ENCODE measurements at regions not wholly inside any gene's neighbourhood (a gene's known extent, or its start where the extent isn't known, plus 50 kb on each side); places are given as distances from the start of the nearest gene placed in this dataset.

DNA sequence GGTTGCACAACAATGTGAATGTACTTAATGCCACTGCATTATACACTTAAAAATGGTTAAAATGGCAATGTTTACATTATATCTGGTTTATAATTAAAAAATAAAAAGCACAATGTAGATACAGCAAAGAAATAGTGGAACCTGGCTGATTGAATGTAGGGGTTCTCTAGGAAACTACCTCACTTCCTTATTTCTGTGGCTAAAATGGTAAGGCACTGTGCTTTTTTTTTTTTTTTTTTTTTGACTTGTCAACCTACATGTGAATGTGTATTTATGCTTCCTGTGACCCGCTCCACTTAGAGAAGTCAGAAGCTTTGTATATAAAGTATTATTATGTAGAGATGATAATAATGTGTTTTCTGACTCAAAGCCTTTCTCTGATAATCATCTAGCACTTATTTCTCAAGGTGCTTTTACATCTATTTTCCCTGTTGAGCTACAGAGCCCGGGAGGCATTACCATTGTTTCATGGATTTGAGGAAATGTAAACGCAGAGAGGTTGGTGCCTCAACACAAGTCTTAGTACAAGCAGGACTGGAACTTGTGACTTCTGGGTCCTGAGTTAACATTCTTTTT lies 55.0 kb downstream of the SOX4 start:
- H3K27ac ChIP-seq, result no peak overlapping the region
- H3K9ac ChIP-seq (ENCODE audit: insufficient read length), result no peak overlapping the region
- DNase-seq (ENCODE audit: low read depth, low spot score), result no peak
- no peak for TF ChIP-seq FOXP2 (optimal IDR thresholded peaks at IDR 0.05; ENCODE audit: control extremely low read depth, extremely low read length, insufficient read depth)
- no peak for TF ChIP-seq EZH2 (IDR thresholded peaks at IDR 0.05)
- no peak overlapping the region for H3K4me3 ChIP-seq
- no peaks in the 10 kb centered on the region for H3K36me3 ChIP-seq (ENCODE audit: insufficient read depth, low read length)
- no peaks in the 10 kb centered on the region for H3K9me3 ChIP-seq (ENCODE audit: low read depth, low read length)

DNA sequence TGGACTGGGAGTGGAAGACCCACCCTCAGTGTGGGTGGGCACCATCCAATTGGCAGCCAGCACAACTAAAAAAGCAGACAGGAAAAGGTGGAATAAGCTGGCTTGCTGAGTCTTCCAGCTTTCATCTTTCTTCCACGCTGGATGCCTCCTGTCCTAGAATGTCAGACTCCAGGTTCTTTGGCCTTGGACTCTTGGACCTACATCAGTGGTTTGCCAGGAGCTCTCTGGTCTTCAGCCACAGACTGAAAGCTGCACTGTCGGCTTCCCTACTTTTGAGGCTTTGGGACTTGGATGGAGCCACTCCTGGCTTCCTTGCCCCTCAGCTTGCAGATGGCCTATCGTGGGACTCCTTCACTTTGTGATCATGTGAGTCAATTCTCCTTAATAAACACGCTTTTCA lies 59.8 kb downstream of the SOX4 start:
- TF ChIP-seq FOXP2 (optimal IDR thresholded peaks at IDR 0.05; ENCODE audit: control extremely low read depth, extremely low read length, insufficient read depth) (no peak), EZH2 (IDR thresholded peaks at IDR 0.05) (no peak), POLR2AphosphoS5 (IDR thresholded peaks at IDR 0.05; ENCODE audit: borderline replicate concordance, low read depth, low read length) (no peak)

DNA sequence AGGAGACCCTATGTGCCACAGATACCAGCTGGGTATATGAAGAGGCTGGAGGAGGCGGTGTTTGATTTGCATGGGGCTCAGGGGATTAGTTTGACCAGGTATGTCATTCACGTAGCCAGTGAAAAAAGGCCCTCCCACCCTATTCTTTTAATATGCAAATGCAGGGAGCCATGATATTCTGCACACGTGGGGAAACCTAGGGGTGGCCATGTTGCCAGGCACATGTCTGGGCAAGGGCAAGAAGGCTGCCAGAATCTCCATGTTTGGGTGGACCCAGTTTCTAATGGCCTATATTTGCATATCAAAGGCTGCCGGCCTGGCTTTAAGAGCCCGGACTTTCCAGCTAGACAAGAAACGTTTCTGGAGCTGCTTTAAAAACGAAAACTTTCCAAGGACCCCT lies 60.4 kb downstream of the SOX4 start:
- no peak for DNase-seq (ENCODE audit: low read depth, low spot score)
- no peak for TF ChIP-seq EZH2 (IDR thresholded peaks at IDR 0.05)
- TF ChIP-seq FOXP2 (optimal IDR thresholded peaks at IDR 0.05; ENCODE audit: control extremely low read depth, extremely low read length, insufficient read depth), result no peak
- no peak for TF ChIP-seq POLR2AphosphoS5 (IDR thresholded peaks at IDR 0.05; ENCODE audit: borderline replicate concordance, low read depth, low read length)
- Histone ChIP-seq H3K4me3 (no peak overlapping the region), H3K27ac (no peak overlapping the region), H3K9me3 (ENCODE audit: low read depth, low read length) (no peaks in the 10 kb centered on the region), H3K9ac (ENCODE audit: insufficient read length) (no peak overlapping the region), H3K36me3 (ENCODE audit: insufficient read depth, low read length) (no peaks in the 10 kb centered on the region)

More for the DNA sequence above, 59.8 kb downstream of the SOX4 start:
- H3K9ac ChIP-seq (ENCODE audit: insufficient read length), result no peak overlapping the region
- no peak overlapping the region for H3K27ac ChIP-seq
- H3K4me3 ChIP-seq, result no peak overlapping the region
- no peaks in the 10 kb centered on the region for H3K36me3 ChIP-seq (ENCODE audit: insufficient read depth, low read length)
- H3K9me3 ChIP-seq (ENCODE audit: low read depth, low read length), result no peaks in the 10 kb centered on the region
- DNase-seq (ENCODE audit: low read depth, low spot score), result no peak

DNA sequence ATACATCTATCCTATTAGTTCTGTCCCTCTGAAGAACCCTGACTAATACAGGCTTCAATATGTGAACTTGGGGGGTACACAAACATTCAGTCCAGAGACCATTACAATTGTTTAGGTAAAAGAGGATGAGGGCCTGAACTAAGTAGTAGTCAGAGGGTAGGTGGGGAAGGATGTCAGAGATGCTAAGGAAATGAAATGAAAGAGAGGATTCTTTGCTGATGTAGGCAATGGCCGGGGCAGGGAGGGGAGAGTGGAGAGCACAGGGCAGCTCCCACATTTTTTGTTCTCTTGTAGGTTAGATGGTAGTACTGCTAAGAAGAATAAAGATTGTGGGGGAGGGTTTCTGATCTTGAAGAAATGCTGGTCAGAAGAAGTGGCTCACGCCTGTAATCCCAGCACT lies 60.8 kb downstream of the SOX4 start:
- H3K36me3 ChIP-seq (ENCODE audit: insufficient read depth, low read length), result no peaks in the 10 kb centered on the region
- H3K9ac ChIP-seq (ENCODE audit: insufficient read length), result no peak overlapping the region
- DNase-seq (ENCODE audit: low read depth, low spot score), result no peak
- H3K27ac ChIP-seq, result no peak overlapping the region
- no peak for TF ChIP-seq EZH2 (IDR thresholded peaks at IDR 0.05)
- no peak for TF ChIP-seq FOXP2 (optimal IDR thresholded peaks at IDR 0.05; ENCODE audit: control extremely low read depth, extremely low read length, insufficient read depth)
- no peak for TF ChIP-seq POLR2AphosphoS5 (IDR thresholded peaks at IDR 0.05; ENCODE audit: borderline replicate concordance, low read depth, low read length)
- H3K4me3 ChIP-seq, result no peak overlapping the region
- no peaks in the 10 kb centered on the region for H3K9me3 ChIP-seq (ENCODE audit: low read depth, low read length)

DNA sequence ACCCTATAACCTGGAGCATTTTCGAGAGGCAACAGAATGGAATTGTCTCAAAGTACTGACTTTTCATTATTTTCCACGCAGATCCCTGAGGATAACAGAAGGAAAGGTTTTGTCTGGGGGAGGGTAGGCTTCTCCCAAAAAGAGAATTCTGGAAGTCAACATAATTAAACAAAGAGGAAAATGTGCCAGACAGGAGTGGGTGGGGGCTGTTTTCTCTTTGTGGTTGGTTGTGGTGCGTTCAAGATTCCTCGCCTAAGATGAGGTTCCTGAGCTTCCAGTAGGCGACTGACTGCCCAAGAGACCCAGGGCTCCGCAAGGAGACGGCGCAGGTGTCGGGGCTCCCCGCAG lies 70.4 kb downstream of the SOX4 start:
- TF ChIP-seq EZH2 (IDR thresholded peaks at IDR 0.05), result no peak
- TF ChIP-seq POLR2AphosphoS5 (IDR thresholded peaks at IDR 0.05; ENCODE audit: borderline replicate concordance, low read depth, low read length), result no peak
- no peak for TF ChIP-seq FOXP2 (optimal IDR thresholded peaks at IDR 0.05; ENCODE audit: control extremely low read depth, extremely low read length, insufficient read depth)
- Histone ChIP-seq H3K9me3 (ENCODE audit: low read depth, low read length) (no peaks in the 10 kb centered on the region), H3K4me3 (peak overlapping the region; percentile 75), H3K36me3 (ENCODE audit: insufficient read depth, low read length) (no peaks in the 10 kb centered on the region), H3K27ac (no peak overlapping the region), H3K9ac (ENCODE audit: insufficient read length) (no peak overlapping the region)
- no peak for DNase-seq (ENCODE audit: low read depth, low spot score)

DNA sequence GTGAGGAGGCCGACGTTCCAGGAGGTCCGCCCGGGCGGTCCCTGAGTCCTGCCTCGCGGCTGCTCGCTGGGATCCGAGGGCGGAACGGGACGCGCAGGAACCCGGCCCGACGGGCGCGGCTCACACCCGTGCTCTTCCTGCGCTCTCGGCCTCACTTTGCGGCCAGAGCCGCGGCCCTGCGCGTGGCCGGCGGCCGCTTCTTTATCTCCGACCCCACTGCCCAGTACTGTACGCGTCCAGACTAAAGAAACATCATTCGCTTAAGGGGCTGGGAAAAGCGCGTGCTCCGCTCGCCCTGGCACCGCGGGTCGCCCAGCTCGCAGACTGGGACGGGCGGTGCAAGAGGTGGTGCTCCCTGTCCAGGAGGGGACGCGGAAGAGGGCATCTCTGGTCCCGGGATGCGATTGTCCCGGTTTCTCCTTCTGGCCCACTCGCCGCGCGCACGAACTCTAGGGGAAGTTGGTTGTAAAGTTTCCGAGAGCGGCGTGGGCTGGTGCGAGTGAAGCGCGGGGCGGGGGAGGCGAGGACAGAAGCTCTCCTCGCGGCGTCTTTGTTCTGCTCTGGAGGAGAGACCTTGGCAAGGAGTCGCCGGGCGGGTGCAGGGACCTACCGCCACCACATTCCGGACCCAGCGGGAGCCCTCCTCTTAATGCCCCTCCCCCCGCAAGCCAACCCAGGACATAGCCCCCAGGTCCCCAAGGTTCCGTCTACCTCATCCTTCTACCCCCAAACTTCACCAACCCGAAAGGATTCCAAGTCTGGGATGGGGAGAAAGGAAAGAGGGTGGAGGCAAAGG lies 71.0 kb downstream of the SOX4 start:
- no peaks in the 10 kb centered on the region for H3K9me3 ChIP-seq (ENCODE audit: low read depth, low read length)
- peak overlapping the region; percentile 34 for H3K9ac ChIP-seq (ENCODE audit: insufficient read length)
- TF ChIP-seq POLR2AphosphoS5 (IDR thresholded peaks at IDR 0.05; ENCODE audit: borderline replicate concordance, low read depth, low read length), result no peak
- TF ChIP-seq EZH2 (IDR thresholded peaks at IDR 0.05), result no peak
- peak overlapping the region; percentile 75 for H3K4me3 ChIP-seq
- DNase-seq (ENCODE audit: low read depth, low spot score), result no peak
- H3K36me3 ChIP-seq (ENCODE audit: insufficient read depth, low read length), result no peaks in the 10 kb centered on the region
- H3K27ac ChIP-seq, result no peak overlapping the region

DNA sequence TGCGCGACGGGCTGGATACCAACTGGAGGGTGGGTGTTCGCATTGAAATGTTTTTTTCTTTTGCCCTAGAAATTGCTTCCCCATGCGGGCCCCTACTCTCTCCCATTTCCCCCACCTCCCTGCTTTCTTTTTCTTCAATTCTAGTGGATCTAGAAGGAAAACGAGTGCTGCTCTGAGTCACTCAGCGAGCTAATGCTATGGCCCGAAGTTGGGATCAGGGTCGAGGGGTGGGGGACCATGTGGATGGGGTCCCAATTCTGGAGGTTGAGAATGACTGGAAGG lies 71.5 kb downstream of the SOX4 start:
- DNase-seq (ENCODE audit: low read depth, low spot score), result no peak
- Histone ChIP-seq H3K27ac (no peak overlapping the region), H3K4me3 (peak overlapping the region; percentile 75), H3K9ac (ENCODE audit: insufficient read length) (no peak overlapping the region), H3K36me3 (ENCODE audit: insufficient read depth, low read length) (no peaks in the 10 kb centered on the region), H3K9me3 (ENCODE audit: low read depth, low read length) (no peaks in the 10 kb centered on the region)
- TF ChIP-seq POLR2AphosphoS5 (IDR thresholded peaks at IDR 0.05; ENCODE audit: borderline replicate concordance, low read depth, low read length), result no peak
- no peak for TF ChIP-seq FOXP2 (optimal IDR thresholded peaks at IDR 0.05; ENCODE audit: control extremely low read depth, extremely low read length, insufficient read depth)
- no peak for TF ChIP-seq EZH2 (IDR thresholded peaks at IDR 0.05)

DNA sequence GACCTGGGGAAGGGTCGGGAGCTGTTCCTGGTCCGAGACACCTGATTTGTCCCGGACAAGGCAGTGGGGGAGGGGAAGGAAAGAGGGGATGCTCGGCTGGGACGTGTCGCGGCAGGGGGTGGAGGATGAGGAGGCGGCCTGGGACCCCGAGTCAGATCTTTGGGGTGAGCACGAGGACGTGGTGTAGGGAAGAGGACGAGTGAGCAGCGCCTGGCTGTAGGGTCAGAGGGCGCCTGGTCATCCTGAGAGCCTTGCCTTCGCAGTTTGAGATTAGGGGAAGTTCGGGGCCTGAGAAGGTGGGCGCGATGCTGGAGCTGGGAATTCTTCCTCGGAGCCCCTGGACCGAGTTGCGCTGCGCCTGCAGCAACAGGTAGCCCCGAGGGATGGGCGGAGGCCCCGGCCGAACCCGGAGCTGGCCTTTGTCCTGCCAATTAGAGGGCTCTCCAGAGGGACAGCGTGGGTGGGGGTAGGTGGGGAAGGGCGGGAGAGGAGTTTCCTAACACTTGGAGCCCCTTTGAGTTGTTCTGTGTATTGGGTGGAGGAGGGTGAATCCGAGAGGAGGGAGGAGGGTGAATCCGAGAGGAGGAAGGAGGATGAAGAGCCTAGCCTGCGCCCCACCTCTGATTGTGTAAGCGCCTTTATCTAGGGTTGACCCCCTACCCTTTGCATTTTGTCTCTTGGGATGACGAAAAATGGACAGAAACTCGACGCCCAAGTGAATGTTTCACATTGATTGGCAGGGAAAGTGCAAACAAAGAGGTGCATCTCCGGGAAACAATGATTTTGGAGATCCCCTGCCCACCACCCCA lies 72.0 kb downstream of the SOX4 start:
- no peaks in the 10 kb centered on the region for H3K36me3 ChIP-seq (ENCODE audit: insufficient read depth, low read length)
- TF ChIP-seq POLR2AphosphoS5 (IDR thresholded peaks at IDR 0.05; ENCODE audit: borderline replicate concordance, low read depth, low read length), result no peak
- TF ChIP-seq FOXP2 (optimal IDR thresholded peaks at IDR 0.05; ENCODE audit: control extremely low read depth, extremely low read length, insufficient read depth), result no peak
- no peak for TF ChIP-seq EZH2 (IDR thresholded peaks at IDR 0.05)
- H3K9ac ChIP-seq (ENCODE audit: insufficient read length), result no peak overlapping the region
- H3K9me3 ChIP-seq (ENCODE audit: low read depth, low read length), result no peaks in the 10 kb centered on the region
- no peak for DNase-seq (ENCODE audit: low read depth, low spot score)
- no peak overlapping the region for H3K27ac ChIP-seq
- peak overlapping the region; percentile 75 for H3K4me3 ChIP-seq
